ENCODE measurements at regions not wholly inside any gene's neighbourhood (a gene's known extent, or its start where the extent isn't known, plus 50 kb on each side); places are given as distances from the start of the nearest gene placed in this dataset.
"Not testable (repeated sequence)": the region's sequence is repeated elsewhere in the genome, so short reads cannot be mapped to it uniquely, and the experiment has no call there.

DNA sequence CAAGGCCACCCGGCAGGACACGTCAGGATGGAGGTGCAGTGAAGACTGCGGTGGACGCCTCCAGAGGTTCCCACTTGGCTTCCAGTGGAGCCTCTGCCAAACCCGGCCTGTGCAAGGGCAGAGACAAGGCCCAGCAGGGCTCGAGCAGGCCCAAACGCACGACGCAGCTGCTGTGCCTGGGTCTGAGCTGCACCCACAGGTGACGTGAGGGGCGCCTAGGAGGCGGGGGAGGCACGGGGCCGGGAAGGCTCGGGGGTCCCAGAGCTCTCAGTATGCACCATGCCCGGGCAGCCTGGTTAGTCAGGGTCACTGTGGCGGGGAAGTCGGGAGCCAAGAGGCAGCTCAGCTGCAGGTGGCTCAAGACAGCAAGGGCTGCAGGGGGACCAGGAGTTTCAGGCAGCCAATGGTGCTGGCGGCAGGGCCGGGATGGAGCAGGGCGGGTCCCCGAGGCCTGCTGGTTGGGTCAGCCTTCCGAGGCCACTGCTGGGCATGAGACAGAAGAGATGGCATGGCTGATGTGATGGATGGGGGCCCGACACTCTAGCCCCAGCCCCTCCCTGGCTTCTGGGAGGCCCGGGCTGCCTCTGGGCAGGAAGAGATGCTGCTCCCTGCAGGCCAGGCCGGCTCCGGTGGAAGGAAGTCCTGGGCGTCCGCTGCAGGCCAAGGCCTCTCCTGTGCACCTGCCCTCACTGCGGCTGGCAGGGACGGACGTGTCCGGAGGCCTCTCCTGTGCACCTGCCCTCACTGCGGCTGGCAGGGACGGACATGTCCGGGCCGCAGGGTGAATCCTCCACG is 72.2 kb upstream of the CFAP46 start:
- Histone ChIP-seq H3K4me3 (ENCODE audit: low read length) (no peak overlapping the region), H3K27ac (ENCODE audit: low read length) (no peak overlapping the region), H3K27me3 (ENCODE audit: control insufficient read depth, insufficient read depth, low read length) (peaks cover 2% of the 10 kb centered on the region), H3K9me3 (replicated peaks; ENCODE audit: control insufficient read depth, low read depth, low read length) (no peaks in the 10 kb centered on the region), H3K4me1 (ENCODE audit: control insufficient read depth, insufficient read depth, low read length) (peaks cover under 1% of the 10 kb centered on the region), H3K36me3 (ENCODE audit: control insufficient read depth, insufficient read depth, low read length) (no peaks in the 10 kb centered on the region)
- DNase-seq: no peak
- 77% methylated on average over 38 of the region's 38 CpGs for WGBS (ENCODE audit: insufficient coverage)

DNA sequence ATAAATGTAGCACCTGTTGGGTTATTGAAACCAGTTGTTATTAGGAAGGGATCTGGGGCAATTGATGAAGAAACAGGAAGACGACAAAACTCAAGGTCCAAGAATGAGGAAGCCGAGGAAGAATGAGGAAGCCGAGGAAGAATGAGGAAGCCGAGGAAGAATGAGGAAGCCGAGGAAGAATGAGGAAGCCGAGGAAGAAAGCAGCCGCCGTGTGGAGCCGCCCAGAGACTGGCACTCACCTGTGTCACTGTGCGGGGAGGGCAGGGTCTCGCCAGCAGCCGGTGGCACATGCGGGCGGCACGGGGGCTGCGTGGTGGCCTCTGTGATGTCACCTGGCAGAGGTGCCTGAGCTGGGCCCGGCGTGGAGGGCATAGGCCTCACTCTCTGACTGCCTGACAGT is 71.1 kb upstream of the CFAP46 start:
- Histone ChIP-seq H3K27me3 (ENCODE audit: control insufficient read depth, insufficient read depth, low read length) (peaks cover 2% of the 10 kb centered on the region), H3K36me3 (ENCODE audit: control insufficient read depth, insufficient read depth, low read length) (no peaks in the 10 kb centered on the region), H3K4me3 (ENCODE audit: low read length) (no peak overlapping the region), H3K27ac (ENCODE audit: low read length) (no peak overlapping the region), H3K4me1 (ENCODE audit: control insufficient read depth, insufficient read depth, low read length) (peaks cover 8% of the 10 kb centered on the region), H3K9me3 (replicated peaks; ENCODE audit: control insufficient read depth, low read depth, low read length) (no peaks in the 10 kb centered on the region)
- peak; percentile 33 for DNase-seq
- 79% methylated on average over 17 of the region's 18 CpGs for WGBS (ENCODE audit: insufficient coverage)

DNA sequence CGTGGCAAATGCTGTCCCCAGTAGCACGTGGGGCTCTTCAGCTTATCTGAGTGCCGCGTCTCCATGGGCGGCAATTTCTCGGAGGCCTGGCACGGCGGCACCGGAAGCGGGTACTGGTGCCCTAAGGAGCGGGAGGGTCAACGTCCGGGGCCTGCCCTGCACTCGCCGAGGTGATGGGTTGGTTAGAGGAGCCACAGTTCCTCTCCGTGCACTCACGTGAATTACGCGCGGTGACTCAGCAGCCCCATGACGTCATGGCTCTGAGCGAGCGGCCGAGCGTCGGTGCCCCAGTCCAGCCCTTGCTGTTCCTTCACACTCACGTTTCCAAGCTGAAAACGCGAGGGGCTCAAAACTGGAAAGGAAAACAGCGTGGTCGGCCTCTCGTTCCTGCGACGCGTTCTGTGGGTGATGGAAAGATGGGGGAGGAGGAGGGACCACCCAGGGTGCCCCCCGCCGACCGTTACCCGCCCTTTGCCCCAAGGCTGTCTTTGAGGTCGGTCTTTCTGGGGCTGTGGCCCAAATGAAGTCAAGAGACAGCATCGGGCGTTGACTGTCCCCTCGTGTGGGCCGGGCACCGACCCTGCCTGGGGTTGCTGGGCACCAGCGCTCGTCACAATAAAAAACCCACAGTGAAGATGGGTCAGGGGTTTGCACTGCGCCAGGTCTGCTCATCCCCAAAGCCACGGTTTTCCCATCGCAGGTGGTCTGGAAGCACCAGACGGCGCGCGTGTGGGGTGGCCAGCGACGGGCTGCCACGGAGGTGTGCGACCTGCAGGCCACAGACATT is 70.4 kb upstream of the CFAP46 start:
- no peak for DNase-seq
- 83% methylated on average over 58 of the region's 58 CpGs for WGBS (ENCODE audit: insufficient coverage)
- Histone ChIP-seq H3K27me3 (ENCODE audit: control insufficient read depth, insufficient read depth, low read length) (peaks cover 2% of the 10 kb centered on the region), H3K9me3 (replicated peaks; ENCODE audit: control insufficient read depth, low read depth, low read length) (no peaks in the 10 kb centered on the region), H3K4me3 (ENCODE audit: low read length) (no peak overlapping the region), H3K4me1 (ENCODE audit: control insufficient read depth, insufficient read depth, low read length) (peaks cover 8% of the 10 kb centered on the region), H3K27ac (ENCODE audit: low read length) (no peak overlapping the region), H3K36me3 (ENCODE audit: control insufficient read depth, insufficient read depth, low read length) (no peaks in the 10 kb centered on the region)

DNA sequence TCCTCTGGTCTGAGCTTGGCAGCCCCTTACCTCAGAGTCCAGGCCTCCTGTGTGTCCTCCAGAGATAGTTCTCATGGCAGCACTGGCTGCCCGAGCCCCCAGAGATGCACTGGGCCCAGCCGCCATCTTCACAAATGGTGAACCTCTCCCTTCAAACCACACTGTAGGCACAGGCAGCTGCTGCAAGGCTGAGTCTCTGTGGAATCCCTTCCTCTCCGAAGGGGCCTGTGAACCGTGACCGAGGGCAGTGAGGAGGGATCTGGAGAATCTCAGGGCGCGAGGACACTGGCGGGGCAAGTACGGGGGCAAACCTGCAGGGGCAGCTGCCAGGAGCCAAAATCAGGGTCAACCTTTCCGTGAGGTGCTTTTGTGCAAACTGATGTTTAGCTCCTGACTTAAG is 69.5 kb upstream of the CFAP46 start:
- Histone ChIP-seq H3K9me3 (replicated peaks; ENCODE audit: control insufficient read depth, low read depth, low read length) (no peaks in the 10 kb centered on the region), H3K27me3 (ENCODE audit: control insufficient read depth, insufficient read depth, low read length) (peaks cover 2% of the 10 kb centered on the region), H3K4me1 (ENCODE audit: control insufficient read depth, insufficient read depth, low read length) (peaks cover 8% of the 10 kb centered on the region), H3K27ac (ENCODE audit: low read length) (no peak overlapping the region), H3K4me3 (ENCODE audit: low read length) (no peak overlapping the region), H3K36me3 (ENCODE audit: control insufficient read depth, insufficient read depth, low read length) (no peaks in the 10 kb centered on the region)
- WGBS (ENCODE audit: insufficient coverage): 78% methylated on average over 6 of the region's 10 CpGs
- DNase-seq: no peak

DNA sequence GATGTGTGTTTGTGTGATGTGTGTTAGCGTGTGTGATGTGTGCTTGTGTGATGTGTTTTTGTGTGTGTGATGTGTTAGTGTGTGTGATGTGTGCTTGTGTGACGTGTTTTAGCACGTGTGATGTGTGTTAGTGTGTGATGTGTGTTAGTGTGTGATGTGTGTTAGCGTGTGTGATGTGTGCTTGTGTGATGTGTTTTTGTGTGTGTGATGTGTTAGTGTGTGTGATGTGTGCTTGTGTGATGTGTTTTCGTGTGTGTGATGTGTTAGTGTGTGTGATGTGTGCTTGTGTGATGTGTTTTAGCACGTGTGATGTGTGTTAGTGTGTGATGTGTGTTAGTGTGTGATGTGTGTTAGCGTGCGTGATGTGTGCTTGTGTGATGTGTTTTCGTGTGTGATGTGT is 69.0 kb upstream of the CFAP46 start:
- H3K36me3 ChIP-seq (ENCODE audit: control insufficient read depth, insufficient read depth, low read length); H3K4me1 ChIP-seq (ENCODE audit: control insufficient read depth, insufficient read depth, low read length); H3K4me3 ChIP-seq (ENCODE audit: low read length); DNase-seq; H3K9me3 ChIP-seq (replicated peaks; ENCODE audit: control insufficient read depth, low read depth, low read length); H3K27ac ChIP-seq (ENCODE audit: low read length); H3K27me3 ChIP-seq (ENCODE audit: control insufficient read depth, insufficient read depth, low read length): not testable (repeated sequence)
- 83% methylated on average over 2 of the region's 9 CpGs for WGBS (ENCODE audit: insufficient coverage)

DNA sequence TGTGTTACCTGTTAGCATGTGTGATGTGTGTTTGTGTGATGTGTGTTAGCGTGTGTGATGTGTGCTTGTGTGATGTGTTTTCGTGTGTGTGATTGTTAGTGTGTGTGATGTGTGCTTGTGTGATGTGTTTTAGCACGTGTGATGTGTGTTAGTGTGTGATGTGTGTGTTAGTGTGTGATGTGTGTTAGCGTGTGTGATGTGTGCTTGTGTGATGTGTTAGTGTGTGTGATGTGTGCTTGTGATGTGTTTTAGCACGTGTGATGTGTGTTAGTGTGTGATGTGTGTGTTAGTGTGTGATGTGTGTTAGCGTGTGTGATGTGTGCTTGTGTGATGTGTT is 68.4 kb upstream of the CFAP46 start:
- H3K36me3 ChIP-seq (ENCODE audit: control insufficient read depth, insufficient read depth, low read length); H3K27ac ChIP-seq (ENCODE audit: low read length); H3K27me3 ChIP-seq (ENCODE audit: control insufficient read depth, insufficient read depth, low read length); DNase-seq; H3K4me1 ChIP-seq (ENCODE audit: control insufficient read depth, insufficient read depth, low read length); H3K4me3 ChIP-seq (ENCODE audit: low read length); H3K9me3 ChIP-seq (replicated peaks; ENCODE audit: control insufficient read depth, low read depth, low read length): not testable (repeated sequence)
- WGBS (ENCODE audit: insufficient coverage): 95% methylated on average over 6 of the region's 6 CpGs

DNA sequence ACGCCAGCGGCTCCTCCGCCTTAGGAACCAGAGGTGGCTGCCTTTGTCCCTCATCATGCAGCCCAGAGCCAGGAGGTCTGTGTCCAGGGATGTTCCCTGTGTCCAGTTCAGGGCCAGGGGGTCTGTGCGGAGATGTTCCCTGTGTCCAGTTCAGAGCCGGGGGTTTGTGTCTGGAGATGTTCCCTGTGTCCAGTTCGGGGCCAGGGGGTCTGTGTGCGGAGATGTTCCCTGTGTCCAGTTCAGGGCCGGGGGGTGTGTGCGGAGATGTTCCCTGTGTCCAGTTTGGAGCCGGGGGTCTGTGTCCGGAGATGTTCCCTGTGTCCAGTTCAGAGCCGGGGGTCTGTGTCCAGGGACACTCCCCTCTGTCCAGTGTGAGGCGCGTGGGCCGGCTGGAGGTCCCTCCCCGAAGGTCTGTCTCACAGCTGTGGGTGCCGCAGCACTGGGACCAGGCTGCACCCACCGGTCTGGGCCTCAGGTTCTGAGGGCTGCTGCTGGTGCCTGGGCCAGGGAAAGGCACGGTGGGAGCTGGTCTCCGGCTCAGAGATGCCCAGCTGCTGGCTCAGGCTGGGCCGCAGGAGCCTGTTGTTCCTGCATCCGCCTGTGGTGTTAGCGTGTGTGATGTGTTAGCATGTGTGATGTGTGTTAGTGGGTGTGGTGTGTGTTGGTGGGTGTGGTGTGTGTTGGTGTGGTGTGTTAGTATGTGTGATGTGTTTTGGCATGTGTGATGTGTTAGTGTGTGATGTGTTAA is 67.9 kb upstream of the CFAP46 start:
- WGBS (ENCODE audit: insufficient coverage): 77% methylated on average over 23 of the region's 23 CpGs
- H3K4me3 ChIP-seq (ENCODE audit: low read length): no peak overlapping the region
- H3K4me1 ChIP-seq (ENCODE audit: control insufficient read depth, insufficient read depth, low read length): peaks cover 8% of the 10 kb centered on the region
- no peaks in the 10 kb centered on the region for H3K9me3 ChIP-seq (replicated peaks; ENCODE audit: control insufficient read depth, low read depth, low read length)
- H3K36me3 ChIP-seq (ENCODE audit: control insufficient read depth, insufficient read depth, low read length): no peaks in the 10 kb centered on the region
- H3K27ac ChIP-seq (ENCODE audit: low read length): no peak overlapping the region
- peaks cover 2% of the 10 kb centered on the region for H3K27me3 ChIP-seq (ENCODE audit: control insufficient read depth, insufficient read depth, low read length)
- DNase-seq: no peak

DNA sequence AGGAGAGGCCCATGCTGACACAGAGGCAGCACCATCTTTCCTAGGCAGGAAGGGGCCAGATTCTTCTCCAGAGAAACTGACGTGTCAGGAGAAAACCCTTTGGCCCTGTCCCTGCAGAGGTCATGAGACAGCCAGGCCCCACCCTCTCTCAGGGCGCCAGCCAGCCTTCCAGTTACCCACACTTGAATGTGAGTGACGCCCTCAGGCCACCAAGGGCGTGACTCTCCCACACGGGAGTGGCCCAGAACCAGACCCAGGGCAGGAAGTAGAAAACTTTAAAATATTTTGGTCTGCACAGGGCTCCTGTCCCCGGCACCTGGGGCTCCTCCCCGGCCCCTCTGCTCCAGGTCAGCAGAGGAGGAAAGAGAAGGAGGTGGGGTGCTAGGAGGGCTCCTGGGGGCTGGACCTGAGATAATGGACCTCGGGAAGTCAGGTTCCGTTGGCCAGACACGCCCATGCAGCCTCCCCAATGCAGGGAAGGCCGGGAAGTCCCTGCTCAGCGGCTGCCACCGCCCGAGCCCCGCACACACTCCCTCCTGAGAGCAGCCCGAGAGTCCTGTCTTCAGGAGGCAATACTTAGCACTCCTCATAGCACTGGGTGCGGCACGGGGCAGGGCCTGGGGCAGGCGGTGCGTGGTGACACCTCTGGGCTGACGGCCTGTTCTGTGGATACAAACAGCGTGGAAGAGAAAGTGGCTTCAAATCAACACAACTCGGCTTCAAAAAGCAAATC is 67.0 kb upstream of the CFAP46 start:
- DNase-seq: peak; percentile 43
- H3K36me3 ChIP-seq (ENCODE audit: control insufficient read depth, insufficient read depth, low read length): no peaks in the 10 kb centered on the region
- H3K4me3 ChIP-seq (ENCODE audit: low read length): no peak overlapping the region
- H3K4me1 ChIP-seq (ENCODE audit: control insufficient read depth, insufficient read depth, low read length): peaks cover 8% of the 10 kb centered on the region
- peaks cover 2% of the 10 kb centered on the region for H3K27me3 ChIP-seq (ENCODE audit: control insufficient read depth, insufficient read depth, low read length)
- H3K27ac ChIP-seq (ENCODE audit: low read length): no peak overlapping the region
- no peaks in the 10 kb centered on the region for H3K9me3 ChIP-seq (replicated peaks; ENCODE audit: control insufficient read depth, low read depth, low read length)
- 62% methylated on average over 21 of the region's 23 CpGs for WGBS (ENCODE audit: insufficient coverage)

DNA sequence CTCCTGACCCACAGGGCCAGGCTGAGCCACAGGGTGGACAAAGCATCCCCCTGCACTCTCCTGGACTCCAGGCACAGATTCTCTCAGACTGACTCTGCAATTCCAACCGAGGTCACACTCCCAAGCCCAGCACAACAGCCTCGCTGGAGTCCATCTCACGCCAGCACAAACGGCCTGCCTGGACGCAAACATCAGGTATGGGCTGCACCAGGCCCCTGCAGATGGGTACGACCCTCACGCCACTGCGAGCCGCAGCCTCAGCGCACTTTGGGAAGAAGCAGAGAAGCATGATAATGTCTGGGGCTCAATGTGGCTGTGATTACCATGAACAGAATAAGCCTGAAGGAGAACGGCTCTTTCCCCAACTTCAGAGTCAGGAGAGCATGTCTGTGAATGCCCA is 66.4 kb upstream of the CFAP46 start:
- Histone ChIP-seq H3K4me3 (ENCODE audit: low read length) (no peak overlapping the region), H3K27ac (ENCODE audit: low read length) (no peak overlapping the region), H3K27me3 (ENCODE audit: control insufficient read depth, insufficient read depth, low read length) (peaks cover 2% of the 10 kb centered on the region), H3K4me1 (ENCODE audit: control insufficient read depth, insufficient read depth, low read length) (peaks cover 8% of the 10 kb centered on the region), H3K36me3 (ENCODE audit: control insufficient read depth, insufficient read depth, low read length) (no peaks in the 10 kb centered on the region), H3K9me3 (replicated peaks; ENCODE audit: control insufficient read depth, low read depth, low read length) (no peaks in the 10 kb centered on the region)
- no peak for DNase-seq
- 67% methylated on average over 10 of the region's 11 CpGs for WGBS (ENCODE audit: insufficient coverage)

DNA sequence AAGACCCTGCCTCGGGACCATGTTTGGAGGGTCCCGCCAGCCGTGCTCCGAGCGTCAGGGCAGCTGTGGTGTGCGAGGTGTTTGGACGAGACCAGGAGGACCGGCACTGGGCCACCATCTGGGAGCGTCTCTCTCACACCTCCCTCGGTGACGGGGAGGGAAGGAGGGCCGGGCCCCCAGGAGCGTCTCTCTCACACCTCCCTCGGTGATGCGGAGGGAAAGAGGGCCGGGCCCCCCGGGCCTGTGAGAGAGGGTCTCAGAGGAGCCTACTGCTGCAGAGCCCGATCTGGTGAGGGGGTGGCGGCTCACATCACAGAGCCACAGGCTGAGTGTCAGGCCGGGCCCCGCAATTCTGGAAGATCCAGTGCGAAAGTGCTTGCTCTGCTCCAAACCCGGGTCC is 65.8 kb upstream of the CFAP46 start:
- Histone ChIP-seq H3K36me3 (ENCODE audit: control insufficient read depth, insufficient read depth, low read length) (no peaks in the 10 kb centered on the region), H3K4me3 (ENCODE audit: low read length) (no peak overlapping the region), H3K4me1 (ENCODE audit: control insufficient read depth, insufficient read depth, low read length) (peaks cover 8% of the 10 kb centered on the region), H3K9me3 (replicated peaks; ENCODE audit: control insufficient read depth, low read depth, low read length) (no peaks in the 10 kb centered on the region), H3K27ac (ENCODE audit: low read length) (no peak overlapping the region), H3K27me3 (ENCODE audit: control insufficient read depth, insufficient read depth, low read length) (peaks cover 2% of the 10 kb centered on the region)
- WGBS (ENCODE audit: insufficient coverage): 86% methylated on average over 18 of the region's 23 CpGs
- no peak for DNase-seq
